ENCODE measurements at regions not wholly inside any gene's neighbourhood (a gene's known extent, or its start where the extent isn't known, plus 50 kb on each side); places are given as distances from the start of the nearest gene placed in this dataset.
"Not testable (repeated sequence)": the region's sequence is repeated elsewhere in the genome, so short reads cannot be mapped to it uniquely, and the experiment has no call there.

GRCh38 chr2:210730672-210731071 is 174.3 kb downstream of the CPS1 start:
- no peaks in the 10 kb centered on the region for H3K9me3 Mint-ChIP-seq
- H3K27me3 Mint-ChIP-seq (ENCODE audit: low read depth), result peaks cover 2% of the 10 kb centered on the region
- H3K36me3 Mint-ChIP-seq (ENCODE audit: insufficient read depth), result no peaks in the 10 kb centered on the region
- ATAC-seq (no peak), DNase-seq (no peak)
- no peak overlapping the region for H3K4me3 Mint-ChIP-seq
- H3K4me1 Mint-ChIP-seq (ENCODE audit: low read depth), result no peaks in the 10 kb centered on the region

GRCh38 chr2:210746826-210747225 is 190.4 kb downstream of the CPS1 start:
- not testable (repeated sequence) for H3K4me3 Mint-ChIP-seq; ATAC-seq; H3K27me3 Mint-ChIP-seq (ENCODE audit: low read depth); H3K4me1 Mint-ChIP-seq (ENCODE audit: low read depth); DNase-seq; H3K36me3 Mint-ChIP-seq (ENCODE audit: insufficient read depth); H3K9me3 Mint-ChIP-seq

GRCh38 chr2:210752532-210752931 is 196.1 kb downstream of the CPS1 start:
- no peaks in the 10 kb centered on the region for H3K9me3 Mint-ChIP-seq

DNA sequence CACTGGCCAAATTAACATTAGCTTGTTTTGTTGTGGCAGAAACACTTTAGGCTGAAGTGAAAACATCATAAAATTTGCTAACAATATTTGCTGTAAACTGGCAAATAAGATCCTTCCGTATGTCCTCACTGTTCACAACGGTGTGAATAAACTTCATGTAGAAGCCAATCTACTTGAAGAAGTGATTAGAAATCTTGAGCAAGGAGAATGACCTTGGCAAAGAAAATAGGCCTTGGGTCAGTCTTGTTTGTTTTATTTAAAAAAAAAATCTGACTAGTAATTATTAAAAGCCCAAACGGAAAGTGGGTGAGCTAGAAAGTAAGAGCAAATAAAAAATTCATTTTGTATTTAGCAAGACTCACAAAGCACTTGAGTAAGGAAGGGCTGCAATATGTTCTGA is 197.0 kb downstream of the CPS1 start:
- DNase-seq (no peak), ATAC-seq (no peak)
- Mint-ChIP-seq H3K4me3 (no peak overlapping the region), H3K9me3 (no peaks in the 10 kb centered on the region), H3K4me1 (ENCODE audit: low read depth) (no peaks in the 10 kb centered on the region), H3K27me3 (ENCODE audit: low read depth) (no peaks in the 10 kb centered on the region), H3K36me3 (ENCODE audit: insufficient read depth) (no peaks in the 10 kb centered on the region)

More at GRCh38 chr2:210752532-210752931, 196.1 kb downstream of the CPS1 start:
- ATAC-seq, result no peak
- no peak for DNase-seq
- no peaks in the 10 kb centered on the region for H3K27me3 Mint-ChIP-seq (ENCODE audit: low read depth)
- no peaks in the 10 kb centered on the region for H3K4me1 Mint-ChIP-seq (ENCODE audit: low read depth)
- H3K36me3 Mint-ChIP-seq (ENCODE audit: insufficient read depth), result no peaks in the 10 kb centered on the region
- H3K4me3 Mint-ChIP-seq, result no peak overlapping the region

- Mint-ChIP-seq H3K9me3 (no peaks in the 10 kb centered on the region), H3K4me3 (no peak overlapping the region), H3K4me1 (ENCODE audit: low read depth) (no peaks in the 10 kb centered on the region), H3K36me3 (ENCODE audit: insufficient read depth) (no peaks in the 10 kb centered on the region), H3K27me3 (ENCODE audit: low read depth) (no peaks in the 10 kb centered on the region)
- DNase-seq (no peak), ATAC-seq (no peak)
Observed at GRCh38 chr2:210756855-210757254, 200.5 kb downstream of the CPS1 start.

DNA sequence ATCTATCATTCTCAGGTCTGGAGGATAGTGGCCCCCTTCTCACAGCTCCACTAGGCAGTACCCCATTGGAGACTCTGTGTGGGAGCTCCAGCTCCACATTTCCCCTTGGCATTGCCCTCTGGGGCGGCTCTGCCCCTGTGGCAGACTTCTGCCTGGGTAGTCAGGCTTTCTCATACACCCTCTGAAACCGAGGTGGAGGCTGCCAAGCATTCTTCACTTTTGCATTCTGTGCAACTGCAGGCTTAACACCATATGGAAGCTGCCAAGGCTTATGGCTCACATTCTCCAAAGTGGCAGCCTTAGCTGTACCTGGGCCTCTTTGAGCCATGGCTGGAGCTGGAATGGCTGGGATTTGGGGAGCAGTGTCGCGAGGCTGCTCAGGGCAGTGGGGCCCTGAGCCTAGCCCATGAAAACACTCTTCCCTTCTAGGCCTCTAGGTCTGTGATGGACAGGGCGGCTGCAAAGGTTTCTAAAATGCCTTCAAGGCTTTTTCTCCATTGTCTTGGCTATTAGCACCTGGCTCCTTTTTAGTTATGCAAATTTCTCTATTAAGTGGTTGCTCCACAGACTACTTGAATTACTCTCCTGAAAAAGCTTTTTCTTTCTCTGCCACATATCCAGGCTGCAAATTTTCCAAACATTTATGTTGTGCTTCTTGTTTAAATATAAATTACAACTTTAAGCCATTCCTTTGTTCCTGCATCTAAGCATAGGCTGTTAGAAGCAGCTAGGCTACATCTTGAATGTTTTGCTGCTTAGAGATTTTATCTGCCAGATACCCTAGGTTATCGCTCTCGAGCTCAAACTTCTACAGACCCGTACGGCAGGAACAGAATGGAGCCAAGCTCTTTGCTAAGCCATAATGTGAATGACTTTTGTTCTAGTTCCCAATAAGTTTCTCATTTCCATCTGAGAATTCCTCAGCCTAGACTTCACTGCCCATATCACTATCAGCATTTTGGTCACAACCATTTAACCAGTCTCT is 206.5 kb downstream of the CPS1 start:
- H3K9me3 Mint-ChIP-seq, result no peaks in the 10 kb centered on the region
- H3K36me3 Mint-ChIP-seq (ENCODE audit: insufficient read depth), result no peaks in the 10 kb centered on the region
- H3K4me3 Mint-ChIP-seq, result no peak overlapping the region
- H3K27me3 Mint-ChIP-seq (ENCODE audit: low read depth), result no peaks in the 10 kb centered on the region
- no peaks in the 10 kb centered on the region for H3K4me1 Mint-ChIP-seq (ENCODE audit: low read depth)
- DNase-seq, result no peak
- no peak for ATAC-seq

GRCh38 chr2:210768329-210768910 is 212.0 kb downstream of the CPS1 start:
- Mint-ChIP-seq H3K27me3 (ENCODE audit: low read depth) (no peaks in the 10 kb centered on the region), H3K4me3 (no peak overlapping the region), H3K36me3 (ENCODE audit: insufficient read depth) (no peaks in the 10 kb centered on the region), H3K4me1 (ENCODE audit: low read depth) (no peaks in the 10 kb centered on the region), H3K9me3 (no peaks in the 10 kb centered on the region)
- DNase-seq (no peak), ATAC-seq (no peak)

DNA sequence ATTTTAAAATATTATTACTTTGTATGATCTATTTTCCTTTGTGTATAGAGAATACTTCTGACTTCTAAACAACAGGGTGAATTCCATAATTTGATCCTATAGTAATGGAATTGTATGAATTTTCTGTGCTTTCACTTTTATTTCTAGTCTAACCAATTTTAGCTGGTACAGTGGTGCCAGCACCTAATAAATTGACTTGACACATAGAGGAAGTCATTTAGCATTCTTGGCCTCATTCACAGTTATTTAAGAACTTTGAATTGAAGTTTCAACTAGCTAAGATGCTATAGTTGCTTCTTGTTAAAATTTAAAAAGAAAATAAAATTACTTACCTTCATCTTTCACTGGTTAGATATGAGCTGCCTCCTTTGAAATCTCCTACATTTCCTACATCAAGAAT is 220.4 kb downstream of the CPS1 start:
- H3K36me3 Mint-ChIP-seq (ENCODE audit: insufficient read depth), result no peaks in the 10 kb centered on the region
- no peaks in the 10 kb centered on the region for H3K4me1 Mint-ChIP-seq (ENCODE audit: low read depth)
- DNase-seq (no peak), ATAC-seq (no peak)
- no peaks in the 10 kb centered on the region for H3K9me3 Mint-ChIP-seq
- H3K27me3 Mint-ChIP-seq (ENCODE audit: low read depth), result no peaks in the 10 kb centered on the region
- H3K4me3 Mint-ChIP-seq, result no peak overlapping the region

DNA sequence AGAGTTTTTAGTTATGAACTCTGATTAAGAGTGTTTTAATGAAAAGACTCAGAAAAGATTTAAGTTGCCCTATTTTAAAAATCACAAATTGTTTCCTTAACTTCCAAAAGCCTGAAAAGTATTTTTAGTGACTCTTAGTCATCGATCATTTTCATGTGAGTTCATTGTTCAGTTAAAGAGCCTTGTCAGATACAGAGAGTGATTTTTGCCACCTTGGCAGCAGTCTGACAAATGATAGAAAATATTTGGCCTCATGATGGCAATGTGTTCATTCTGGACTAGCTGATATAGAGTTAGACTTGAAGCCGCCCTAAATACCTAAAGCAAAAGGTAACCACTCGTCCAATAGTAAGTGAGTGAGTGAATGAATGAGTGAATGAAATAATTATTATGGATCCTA is 225.8 kb downstream of the CPS1 start:
- DNase-seq (no peak), ATAC-seq (no peak)
- Mint-ChIP-seq H3K4me1 (ENCODE audit: low read depth) (no peaks in the 10 kb centered on the region), H3K4me3 (no peak overlapping the region), H3K27me3 (ENCODE audit: low read depth) (no peaks in the 10 kb centered on the region), H3K9me3 (no peaks in the 10 kb centered on the region), H3K36me3 (ENCODE audit: insufficient read depth) (no peaks in the 10 kb centered on the region)

- DNase-seq, result not testable (repeated sequence)
Observed at GRCh38 chr2:210787831-210788230, 231.4 kb downstream of the CPS1 start.

DNA sequence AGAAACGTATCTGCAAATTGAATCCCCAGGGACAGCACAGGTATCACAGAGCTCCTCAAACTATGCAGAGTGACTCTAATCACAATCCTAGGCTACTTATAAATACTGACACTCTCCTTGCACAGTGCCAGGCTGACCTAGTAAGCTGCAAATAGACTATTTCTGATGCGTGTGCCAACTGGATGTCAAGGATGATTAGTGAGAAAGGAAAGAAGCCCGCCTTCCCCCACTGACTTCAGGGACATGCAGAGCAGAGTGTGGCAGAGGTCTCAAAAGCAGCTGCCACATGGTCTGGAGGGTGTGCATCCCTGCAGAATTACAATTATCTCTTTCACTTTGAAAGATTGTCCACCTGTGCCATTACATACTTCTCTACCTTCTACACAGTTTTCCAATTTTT is 235.6 kb downstream of the CPS1 start:
- H3K4me1 Mint-ChIP-seq (ENCODE audit: low read depth), result no peaks in the 10 kb centered on the region
- no peaks in the 10 kb centered on the region for H3K27me3 Mint-ChIP-seq (ENCODE audit: low read depth)
- no peaks in the 10 kb centered on the region for H3K36me3 Mint-ChIP-seq (ENCODE audit: insufficient read depth)
- ATAC-seq (no peak), DNase-seq (no peak)
- no peaks in the 10 kb centered on the region for H3K9me3 Mint-ChIP-seq
- no peak overlapping the region for H3K4me3 Mint-ChIP-seq

More at GRCh38 chr2:210787831-210788230, 231.4 kb downstream of the CPS1 start:
- not testable (repeated sequence) for H3K36me3 Mint-ChIP-seq (ENCODE audit: insufficient read depth); ATAC-seq; H3K4me3 Mint-ChIP-seq; H3K4me1 Mint-ChIP-seq (ENCODE audit: low read depth); H3K27me3 Mint-ChIP-seq (ENCODE audit: low read depth); H3K9me3 Mint-ChIP-seq

DNA sequence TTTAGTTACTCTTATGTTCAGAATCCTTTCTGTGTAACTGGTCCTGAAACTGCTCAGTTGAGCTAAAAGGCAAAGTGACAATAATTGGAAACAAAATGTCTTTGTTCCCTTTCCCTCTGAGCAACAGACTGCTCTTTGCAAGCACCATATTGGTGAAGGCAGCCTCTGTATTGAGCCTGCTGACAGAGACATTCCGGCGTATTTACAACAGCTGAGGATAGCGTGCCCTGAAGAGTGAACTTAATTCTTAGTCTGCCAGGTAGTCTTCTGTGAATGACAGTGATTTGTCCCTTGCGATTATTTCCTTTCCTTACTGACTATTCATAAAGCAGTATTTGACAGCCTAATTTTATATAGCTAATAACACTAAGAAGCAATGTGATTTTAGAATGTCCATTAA is 239.1 kb downstream of the CPS1 start:
- no peaks in the 10 kb centered on the region for H3K27me3 Mint-ChIP-seq (ENCODE audit: low read depth)
- H3K4me1 Mint-ChIP-seq (ENCODE audit: low read depth), result no peaks in the 10 kb centered on the region
- H3K4me3 Mint-ChIP-seq, result no peak overlapping the region
- no peaks in the 10 kb centered on the region for H3K36me3 Mint-ChIP-seq (ENCODE audit: insufficient read depth)
- ATAC-seq (no peak), DNase-seq (no peak)
- peaks cover 8% of the 10 kb centered on the region for H3K9me3 Mint-ChIP-seq

DNA sequence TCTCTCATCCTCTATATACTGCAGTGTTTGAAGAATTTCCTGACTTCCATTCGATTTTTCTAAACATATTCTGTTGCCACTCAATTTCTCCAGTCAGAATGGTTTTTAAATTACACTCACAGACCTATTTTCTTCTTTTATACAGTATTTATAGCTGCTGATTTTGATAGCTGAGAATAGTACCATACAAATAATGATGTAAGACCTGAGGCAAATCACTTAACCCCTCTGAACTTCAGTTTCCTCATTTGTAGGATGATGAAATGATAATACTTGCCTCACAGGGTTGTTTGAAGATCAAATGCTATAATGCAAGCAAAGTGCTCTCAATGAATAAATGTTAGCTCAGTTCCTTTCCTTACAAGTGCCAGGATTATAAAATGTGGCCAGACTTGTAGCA is 241.8 kb downstream of the CPS1 start:
- no peak for ATAC-seq
- no peaks in the 10 kb centered on the region for H3K36me3 Mint-ChIP-seq (ENCODE audit: insufficient read depth)

DNA sequence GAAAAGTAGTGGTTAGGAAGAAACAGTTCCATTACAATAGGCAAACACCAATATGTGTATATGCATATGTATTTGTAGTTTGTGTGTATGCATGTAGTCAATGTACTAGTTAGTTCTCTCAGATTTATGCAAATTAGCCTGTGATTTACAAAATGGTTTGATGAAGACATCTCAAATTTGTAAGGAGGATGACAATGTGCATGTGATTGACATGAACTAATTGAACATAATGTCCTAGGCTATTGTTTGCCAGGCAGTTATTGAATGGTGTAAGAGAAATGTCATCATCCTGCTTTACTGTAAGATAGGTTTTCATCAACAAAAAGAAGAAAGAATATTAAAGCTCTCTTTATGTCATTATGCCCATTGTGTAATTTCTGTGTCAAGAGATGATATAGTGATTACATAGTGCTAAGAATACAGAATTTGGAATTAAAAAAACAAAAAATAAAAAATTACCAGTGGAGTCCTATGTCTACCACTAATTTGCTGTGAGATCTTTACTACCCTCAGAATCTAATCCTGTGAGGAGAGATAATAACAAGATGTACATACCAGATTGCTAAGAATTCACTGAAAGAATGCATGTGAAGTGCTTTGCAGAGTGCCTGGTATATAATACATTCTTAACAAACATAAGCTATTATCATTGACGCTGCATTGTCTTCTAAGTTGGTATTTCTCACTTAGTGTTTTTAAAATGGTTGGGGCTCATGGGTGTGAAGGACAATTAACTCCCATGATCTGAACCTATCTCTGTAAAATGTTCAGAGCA is 258.0 kb downstream of the CPS1 start:
- Mint-ChIP-seq H3K27me3 (ENCODE audit: low read depth) (no peaks in the 10 kb centered on the region), H3K36me3 (ENCODE audit: insufficient read depth) (no peaks in the 10 kb centered on the region), H3K4me3 (no peak overlapping the region), H3K4me1 (ENCODE audit: low read depth) (no peaks in the 10 kb centered on the region), H3K9me3 (peaks cover 16% of the 10 kb centered on the region)
- no peak for ATAC-seq
- DNase-seq, result no peak

More for the DNA sequence above, 241.8 kb downstream of the CPS1 start:
- peaks cover 11% of the 10 kb centered on the region for H3K9me3 Mint-ChIP-seq
- DNase-seq, result no peak
- no peaks in the 10 kb centered on the region for H3K4me1 Mint-ChIP-seq (ENCODE audit: low read depth)
- H3K4me3 Mint-ChIP-seq, result no peak overlapping the region
- H3K27me3 Mint-ChIP-seq (ENCODE audit: low read depth), result no peaks in the 10 kb centered on the region

Measured in activated T-cell treated with anti-CD3 and anti-CD28 coated beads, Interleukin-2, amount 50 U/mL, for 4 hours (primary cell).